BE2C (cell line): ENCODE measurements at regions not wholly inside any gene's neighbourhood (a gene's known extent, or its start where the extent isn't known, plus 50 kb on each side); places are given as distances from the start of the nearest gene placed in this dataset.
A peak's percentile ranks its signal among the peaks of the same experiment; 100 is the strongest.

Source experiments
- DNase-seq: peaks from one replicate; pipeline ENCODE4 v3.0.0-alpha.2; 2020
- H3K27me3 ChIP-seq: fragments of 250-450 bp; sonication (Bioruptor Pico); 2 replicates; pipeline ENCODE4 v1.5.1; 2020; ENCODE audit warnings: mild to moderate bottlenecking
- H3K36me3 ChIP-seq: fragments of 250-450 bp; sonication (Bioruptor Pico); 2 replicates; pipeline ENCODE4 v1.5.1; 2020; ENCODE audit warnings: mild to moderate bottlenecking
- H3K4me1 ChIP-seq: fragments of 250-450 bp; sonication (Bioruptor Pico); 2 replicates; pipeline ENCODE4 v1.5.1; 2020
- H3K4me3 ChIP-seq: 2 replicates; pipeline ENCODE4 v1.5.1; 2011; ENCODE audit warnings: low read depth, low read length
- H3K9me3 ChIP-seq: fragments of 250-450 bp; sonication (Bioruptor Pico); 2 replicates; pipeline ENCODE4 v1.5.1; 2020
- TF ChIP-seq, protein P1 (sequence below): IDR thresholded peaks from 2 replicates; pipeline ENCODE4 v1.5.1; 2012; ENCODE audit warnings: mild to moderate bottlenecking, low read depth, low read length

DNA sequence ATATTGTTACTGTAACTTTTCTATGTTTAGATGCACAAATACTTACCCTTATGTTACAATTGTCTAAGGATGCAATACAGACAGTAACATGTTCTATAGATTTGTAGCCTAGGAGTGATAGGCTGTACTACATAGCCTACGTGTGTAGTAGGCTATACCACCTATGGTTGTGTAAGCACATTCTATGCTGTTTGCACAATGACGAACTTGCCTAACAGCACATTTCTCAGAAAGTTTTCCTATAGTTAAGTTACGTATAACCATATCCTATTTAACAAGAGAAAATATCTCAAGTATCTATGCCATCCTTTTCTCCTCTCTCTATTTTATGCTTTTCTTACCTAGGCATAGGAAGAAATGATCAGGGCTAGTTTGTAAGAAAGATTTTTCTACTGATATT lies 710.8 kb upstream of the HTR2C start:
- H3K4me1 ChIP-seq = no peaks in the 10 kb centered on the region
- H3K4me3 ChIP-seq = no peak overlapping the region
- H3K27me3 ChIP-seq = no peaks in the 10 kb centered on the region
- no peak for DNase-seq
- H3K36me3 ChIP-seq = no peaks in the 10 kb centered on the region
- TF ChIP-seq, protein P1, sequence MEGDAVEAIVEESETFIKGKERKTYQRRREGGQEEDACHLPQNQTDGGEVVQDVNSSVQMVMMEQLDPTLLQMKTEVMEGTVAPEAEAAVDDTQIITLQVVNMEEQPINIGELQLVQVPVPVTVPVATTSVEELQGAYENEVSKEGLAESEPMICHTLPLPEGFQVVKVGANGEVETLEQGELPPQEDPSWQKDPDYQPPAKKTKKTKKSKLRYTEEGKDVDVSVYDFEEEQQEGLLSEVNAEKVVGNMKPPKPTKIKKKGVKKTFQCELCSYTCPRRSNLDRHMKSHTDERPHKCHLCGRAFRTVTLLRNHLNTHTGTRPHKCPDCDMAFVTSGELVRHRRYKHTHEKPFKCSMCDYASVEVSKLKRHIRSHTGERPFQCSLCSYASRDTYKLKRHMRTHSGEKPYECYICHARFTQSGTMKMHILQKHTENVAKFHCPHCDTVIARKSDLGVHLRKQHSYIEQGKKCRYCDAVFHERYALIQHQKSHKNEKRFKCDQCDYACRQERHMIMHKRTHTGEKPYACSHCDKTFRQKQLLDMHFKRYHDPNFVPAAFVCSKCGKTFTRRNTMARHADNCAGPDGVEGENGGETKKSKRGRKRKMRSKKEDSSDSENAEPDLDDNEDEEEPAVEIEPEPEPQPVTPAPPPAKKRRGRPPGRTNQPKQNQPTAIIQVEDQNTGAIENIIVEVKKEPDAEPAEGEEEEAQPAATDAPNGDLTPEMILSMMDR = no peak
- H3K9me3 ChIP-seq = no peaks in the 10 kb centered on the region

DNA sequence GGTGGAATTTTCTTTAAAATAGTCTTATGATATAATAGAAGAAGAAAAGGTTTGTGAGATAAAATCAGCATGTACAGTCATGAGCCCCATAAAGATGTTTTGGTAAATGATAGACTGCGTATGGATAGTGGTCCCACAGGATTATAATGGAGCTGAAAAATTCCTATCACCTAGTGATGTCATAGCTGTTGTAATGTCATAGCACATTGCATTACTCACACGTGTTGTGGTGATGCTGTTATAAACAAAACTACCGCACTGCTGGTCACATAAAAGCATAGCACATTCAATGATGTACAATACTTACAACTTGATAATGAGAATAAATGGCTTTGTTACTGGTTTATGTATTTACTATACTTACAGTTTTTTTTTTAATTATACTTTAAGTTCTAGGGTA lies 715.2 kb upstream of the HTR2C start:
- H3K9me3 ChIP-seq = no peaks in the 10 kb centered on the region
- H3K36me3 ChIP-seq = no peaks in the 10 kb centered on the region
- no peak for DNase-seq
- TF ChIP-seq, protein P1 = no peak
- no peaks in the 10 kb centered on the region; the same call in 1 of the 2 replicates for H3K4me1 ChIP-seq
- no peaks in the 10 kb centered on the region for H3K27me3 ChIP-seq
- no peak overlapping the region for H3K4me3 ChIP-seq

DNA sequence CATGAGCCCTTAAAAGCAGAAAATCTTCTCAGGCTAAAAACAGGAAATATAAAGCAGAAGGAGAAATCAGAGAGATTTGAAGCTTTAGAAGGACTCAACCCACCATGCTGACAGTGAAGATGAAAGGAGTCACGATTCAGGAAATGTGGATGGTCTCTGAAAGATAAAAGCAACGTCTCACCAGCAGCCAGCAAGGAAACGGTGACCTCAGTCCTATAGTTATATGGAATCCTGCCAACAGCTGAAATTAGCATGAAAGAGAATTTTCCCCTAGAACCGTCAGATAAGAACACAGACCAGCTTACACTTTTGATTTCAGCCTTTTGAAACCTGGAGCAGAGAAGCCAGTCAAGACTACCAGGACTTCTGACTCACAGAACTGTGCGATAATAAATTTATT lies 715.7 kb upstream of the HTR2C start:
- Histone ChIP-seq H3K4me3 (peak overlapping the region; percentile 19), H3K27me3 (no peaks in the 10 kb centered on the region), H3K36me3 (no peaks in the 10 kb centered on the region), H3K9me3 (no peaks in the 10 kb centered on the region), H3K4me1 (no peaks in the 10 kb centered on the region; the same call in 1 of the 2 replicates)
- TF ChIP-seq, protein P1 = no peak
- DNase-seq = peak; percentile 20

DNA sequence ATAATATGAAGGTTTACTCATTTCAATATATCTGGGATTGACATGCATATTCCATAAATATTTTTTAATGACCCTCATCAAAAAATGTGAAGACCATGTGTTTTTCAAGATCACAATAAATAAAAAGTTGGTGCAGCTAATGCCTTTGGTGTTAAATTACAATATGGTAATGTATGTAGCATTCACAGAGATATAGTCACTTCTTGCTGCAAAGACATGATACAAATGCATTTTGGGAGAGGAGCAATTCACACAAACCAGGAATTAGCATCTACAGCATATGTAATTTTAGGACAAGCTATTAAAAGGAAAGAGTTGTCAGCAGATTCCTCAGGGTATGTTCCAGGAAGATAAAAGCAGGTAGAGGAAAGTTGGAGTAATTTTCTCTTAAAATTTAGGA lies 734.5 kb upstream of the HTR2C start:
- Histone ChIP-seq H3K4me3 (no peak overlapping the region), H3K27me3 (no peaks in the 10 kb centered on the region)
- TF ChIP-seq, protein P1 = no peak

DNA sequence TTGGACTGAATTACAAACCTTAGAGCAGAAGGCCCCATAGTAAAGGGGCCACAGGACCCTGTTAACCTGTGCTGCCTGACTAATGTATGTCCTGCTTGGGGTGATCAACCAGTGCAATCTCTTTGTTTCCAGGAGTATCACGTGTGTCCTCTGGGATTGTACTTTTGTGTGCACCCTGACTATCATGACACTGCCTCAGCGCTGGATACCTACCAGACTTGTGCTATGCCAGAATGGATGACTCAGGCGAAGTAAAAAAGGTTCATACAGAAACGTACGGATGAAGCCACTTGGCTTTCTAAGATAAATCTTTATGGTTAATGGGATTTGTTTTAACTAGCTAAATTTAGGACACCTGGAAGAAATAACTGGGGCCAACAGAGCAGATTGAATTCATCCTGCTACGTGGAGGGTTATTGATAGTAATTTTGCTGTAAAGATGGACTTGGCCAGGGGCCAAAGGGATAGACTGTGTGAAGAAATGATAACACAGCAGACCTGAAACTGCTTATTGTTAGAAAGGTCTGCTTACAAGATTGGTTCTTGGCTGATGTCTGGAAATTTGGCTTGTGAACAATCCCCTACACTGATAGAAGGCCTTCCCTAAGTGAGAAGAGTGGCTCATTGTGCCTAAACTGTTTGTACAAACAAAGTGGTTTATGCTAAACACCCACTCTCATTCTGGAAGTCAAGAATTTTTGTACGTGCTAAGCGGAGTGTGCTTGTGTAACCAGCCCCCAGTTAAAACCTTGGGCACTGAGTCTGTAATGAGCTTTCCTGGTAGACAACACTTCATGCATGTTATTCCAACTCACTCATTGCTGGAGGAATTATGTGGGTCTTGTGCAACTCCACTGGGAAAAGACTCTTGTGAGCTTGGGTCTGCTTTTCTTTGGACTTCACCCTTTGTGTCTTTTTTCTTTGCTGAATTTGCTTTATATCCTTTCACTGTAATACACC lies 750.5 kb upstream of the HTR2C start:
- DNase-seq = peak; percentile 47
- peaks cover 3% of the 10 kb centered on the region; the same call in 1 of the 2 replicates for H3K4me1 ChIP-seq
- H3K27me3 ChIP-seq = no peaks in the 10 kb centered on the region
- no peaks in the 10 kb centered on the region for H3K36me3 ChIP-seq
- H3K9me3 ChIP-seq = no peaks in the 10 kb centered on the region
- 0 out of 2 replicates have a peak overlapping the region, but pooled peaks have one; percentile 8 for H3K4me3 ChIP-seq
- TF ChIP-seq, protein P1 = no peak

More for the DNA sequence above, 734.5 kb upstream of the HTR2C start:
- H3K36me3 ChIP-seq = no peaks in the 10 kb centered on the region
- no peak for DNase-seq
- no peaks in the 10 kb centered on the region for H3K9me3 ChIP-seq
- no peaks in the 10 kb centered on the region for H3K4me1 ChIP-seq

DNA sequence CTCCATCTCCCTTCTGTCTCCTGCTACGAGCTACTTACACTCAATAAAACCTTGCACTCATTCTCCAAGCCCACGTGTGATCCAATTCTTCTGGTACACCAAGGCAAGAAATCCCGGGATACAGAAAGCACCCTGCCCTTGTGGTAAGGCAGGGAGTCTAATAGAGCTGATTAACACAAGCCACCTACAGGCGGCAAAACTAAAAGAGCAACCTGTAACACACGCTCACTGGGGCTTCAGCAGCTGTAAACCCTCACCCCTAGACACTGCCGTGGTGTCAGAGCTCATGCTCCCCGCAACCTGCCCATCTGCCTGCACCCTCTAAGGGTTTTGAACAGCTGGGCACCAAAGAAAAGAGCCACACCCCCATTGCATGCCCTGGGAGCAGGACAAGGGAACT lies 755.4 kb upstream of the HTR2C start:
- peaks cover 3% of the 10 kb centered on the region; the same call in 1 of the 2 replicates for H3K4me1 ChIP-seq
- H3K9me3 ChIP-seq = no peaks in the 10 kb centered on the region
- no peak for DNase-seq
- no peaks in the 10 kb centered on the region for H3K27me3 ChIP-seq
- H3K36me3 ChIP-seq = no peaks in the 10 kb centered on the region
- TF ChIP-seq, protein P1 = no peak
- no peak overlapping the region for H3K4me3 ChIP-seq
